ENCODE measurements at regions not wholly inside any gene's neighbourhood (a gene's known extent, or its start where the extent isn't known, plus 50 kb on each side); places are given as distances from the start of the nearest gene placed in this dataset.

DNA sequence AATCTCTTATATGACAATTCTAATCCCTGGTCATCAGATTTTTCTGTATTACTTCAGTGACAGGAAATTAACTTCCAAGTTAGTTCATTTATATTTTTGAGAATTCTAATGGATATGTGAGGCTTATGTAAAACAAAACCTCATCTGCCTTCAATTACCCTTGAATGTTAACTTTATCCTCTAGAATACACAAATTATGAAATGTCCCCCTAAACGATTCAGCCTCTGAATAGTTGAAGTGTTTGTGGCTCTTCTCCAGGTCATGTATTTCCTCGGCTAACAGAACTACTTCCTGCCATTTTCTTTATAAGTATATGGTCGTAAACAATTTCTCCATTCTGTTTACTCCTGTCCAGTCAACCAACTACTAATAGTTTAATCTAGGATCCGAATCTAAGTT lies 401.3 kb downstream of the PCDH10 start:
- no peaks in the 10 kb centered on the region for H3K4me1 Mint-ChIP-seq
- H3K27me3 Mint-ChIP-seq (ENCODE audit: low read depth), result no peaks in the 10 kb centered on the region
- H3K9me3 Mint-ChIP-seq, result peaks cover 4% of the 10 kb centered on the region; the same call in 1 of the 2 replicates
- no peak overlapping the region for H3K4me3 Mint-ChIP-seq
- POLR2A ChIA-PET, result no interaction called here
- ATAC-seq (no peak), DNase-seq (ENCODE audit: low spot score) (no peak)
- CTCF ChIA-PET, result no interaction called here
- H3K36me3 Mint-ChIP-seq, result no peaks in the 10 kb centered on the region
- TF ChIP-seq NR2C2 (CRISPR knock-in tag; IDR thresholded peaks at IDR 0.05) (no peak), SMAD3 (CRISPR knock-in tag; IDR thresholded peaks at IDR 0.05; ENCODE audit: borderline replicate concordance) (no peak), ZNF671 (CRISPR knock-in tag; IDR thresholded peaks at IDR 0.05) (no peak), KAT7 (CRISPR knock-in tag; IDR thresholded peaks at IDR 0.05; ENCODE audit: borderline replicate concordance) (no peak), ZNF263 (CRISPR knock-in tag; IDR thresholded peaks at IDR 0.05; ENCODE audit: low read depth) (no peak), FOXK1 (CRISPR knock-in tag; IDR thresholded peaks at IDR 0.05) (no peak)
- TF ChIP-seq, protein P1, sequence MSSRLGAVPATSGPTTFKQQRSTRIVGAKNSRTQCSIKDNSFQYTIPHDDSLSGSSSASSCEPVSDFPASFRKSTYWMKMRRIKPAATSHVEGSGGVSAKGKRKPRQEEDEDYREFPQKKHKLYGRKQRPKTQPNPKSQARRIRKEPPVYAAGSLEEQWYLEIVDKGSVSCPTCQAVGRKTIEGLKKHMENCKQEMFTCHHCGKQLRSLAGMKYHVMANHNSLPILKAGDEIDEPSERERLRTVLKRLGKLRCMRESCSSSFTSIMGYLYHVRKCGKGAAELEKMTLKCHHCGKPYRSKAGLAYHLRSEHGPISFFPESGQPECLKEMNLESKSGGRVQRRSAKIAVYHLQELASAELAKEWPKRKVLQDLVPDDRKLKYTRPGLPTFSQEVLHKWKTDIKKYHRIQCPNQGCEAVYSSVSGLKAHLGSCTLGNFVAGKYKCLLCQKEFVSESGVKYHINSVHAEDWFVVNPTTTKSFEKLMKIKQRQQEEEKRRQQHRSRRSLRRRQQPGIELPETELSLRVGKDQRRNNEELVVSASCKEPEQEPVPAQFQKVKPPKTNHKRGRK (CRISPR knock-in tag; IDR thresholded peaks at IDR 0.05; ENCODE audit: borderline replicate concordance), result no peak
- TF ChIP-seq, protein P2, sequence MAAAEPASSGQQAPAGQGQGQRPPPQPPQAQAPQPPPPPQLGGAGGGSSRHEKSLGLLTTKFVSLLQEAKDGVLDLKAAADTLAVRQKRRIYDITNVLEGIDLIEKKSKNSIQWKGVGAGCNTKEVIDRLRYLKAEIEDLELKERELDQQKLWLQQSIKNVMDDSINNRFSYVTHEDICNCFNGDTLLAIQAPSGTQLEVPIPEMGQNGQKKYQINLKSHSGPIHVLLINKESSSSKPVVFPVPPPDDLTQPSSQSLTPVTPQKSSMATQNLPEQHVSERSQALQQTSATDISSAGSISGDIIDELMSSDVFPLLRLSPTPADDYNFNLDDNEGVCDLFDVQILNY (CRISPR knock-in tag; IDR thresholded peaks at IDR 0.05), result no peak
- no peak overlapping the region for H3K27ac Mint-ChIP-seq

DNA sequence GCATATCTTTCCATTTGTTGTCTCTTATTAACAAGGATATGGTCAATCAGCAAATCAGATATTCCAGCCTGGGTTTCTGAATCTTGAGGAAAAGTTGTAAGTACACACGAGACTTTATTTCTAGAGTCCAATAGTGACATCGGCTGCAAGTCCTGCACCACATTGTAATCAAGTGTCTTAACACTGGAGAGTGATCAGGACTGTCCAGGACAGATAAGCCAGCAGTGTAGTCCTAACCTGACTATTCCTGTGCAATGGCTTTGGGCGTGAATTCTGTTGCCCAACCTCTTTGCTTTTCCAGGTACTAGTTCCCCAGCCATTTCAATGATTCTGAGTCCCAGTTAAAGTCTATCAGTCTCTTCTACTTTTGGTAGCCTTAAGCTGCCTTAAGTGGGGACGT lies 395.0 kb downstream of the PCDH10 start:
- H3K27ac Mint-ChIP-seq, result no peak overlapping the region

More for the DNA sequence above, 395.0 kb downstream of the PCDH10 start:
- H3K4me1 Mint-ChIP-seq, result peaks cover 1% of the 10 kb centered on the region
- ChIA-PET CTCF (no interaction called here), POLR2A (no interaction called here)
- no peak overlapping the region for H3K4me3 Mint-ChIP-seq
- peaks cover 3% of the 10 kb centered on the region; the same call in 1 of the 2 replicates for H3K9me3 Mint-ChIP-seq
- TF ChIP-seq, protein P3, sequence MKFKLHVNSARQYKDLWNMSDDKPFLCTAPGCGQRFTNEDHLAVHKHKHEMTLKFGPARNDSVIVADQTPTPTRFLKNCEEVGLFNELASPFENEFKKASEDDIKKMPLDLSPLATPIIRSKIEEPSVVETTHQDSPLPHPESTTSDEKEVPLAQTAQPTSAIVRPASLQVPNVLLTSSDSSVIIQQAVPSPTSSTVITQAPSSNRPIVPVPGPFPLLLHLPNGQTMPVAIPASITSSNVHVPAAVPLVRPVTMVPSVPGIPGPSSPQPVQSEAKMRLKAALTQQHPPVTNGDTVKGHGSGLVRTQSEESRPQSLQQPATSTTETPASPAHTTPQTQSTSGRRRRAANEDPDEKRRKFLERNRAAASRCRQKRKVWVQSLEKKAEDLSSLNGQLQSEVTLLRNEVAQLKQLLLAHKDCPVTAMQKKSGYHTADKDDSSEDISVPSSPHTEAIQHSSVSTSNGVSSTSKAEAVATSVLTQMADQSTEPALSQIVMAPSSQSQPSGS (CRISPR knock-in tag; IDR thresholded peaks at IDR 0.05; ENCODE audit: borderline replicate concordance, low read depth), result no peak
- TF ChIP-seq, protein P4, sequence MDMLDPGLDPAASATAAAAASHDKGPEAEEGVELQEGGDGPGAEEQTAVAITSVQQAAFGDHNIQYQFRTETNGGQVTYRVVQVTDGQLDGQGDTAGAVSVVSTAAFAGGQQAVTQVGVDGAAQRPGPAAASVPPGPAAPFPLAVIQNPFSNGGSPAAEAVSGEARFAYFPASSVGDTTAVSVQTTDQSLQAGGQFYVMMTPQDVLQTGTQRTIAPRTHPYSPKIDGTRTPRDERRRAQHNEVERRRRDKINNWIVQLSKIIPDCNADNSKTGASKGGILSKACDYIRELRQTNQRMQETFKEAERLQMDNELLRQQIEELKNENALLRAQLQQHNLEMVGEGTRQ (CRISPR knock-in tag; IDR thresholded peaks at IDR 0.05), result no peak
- TF ChIP-seq, protein P5, sequence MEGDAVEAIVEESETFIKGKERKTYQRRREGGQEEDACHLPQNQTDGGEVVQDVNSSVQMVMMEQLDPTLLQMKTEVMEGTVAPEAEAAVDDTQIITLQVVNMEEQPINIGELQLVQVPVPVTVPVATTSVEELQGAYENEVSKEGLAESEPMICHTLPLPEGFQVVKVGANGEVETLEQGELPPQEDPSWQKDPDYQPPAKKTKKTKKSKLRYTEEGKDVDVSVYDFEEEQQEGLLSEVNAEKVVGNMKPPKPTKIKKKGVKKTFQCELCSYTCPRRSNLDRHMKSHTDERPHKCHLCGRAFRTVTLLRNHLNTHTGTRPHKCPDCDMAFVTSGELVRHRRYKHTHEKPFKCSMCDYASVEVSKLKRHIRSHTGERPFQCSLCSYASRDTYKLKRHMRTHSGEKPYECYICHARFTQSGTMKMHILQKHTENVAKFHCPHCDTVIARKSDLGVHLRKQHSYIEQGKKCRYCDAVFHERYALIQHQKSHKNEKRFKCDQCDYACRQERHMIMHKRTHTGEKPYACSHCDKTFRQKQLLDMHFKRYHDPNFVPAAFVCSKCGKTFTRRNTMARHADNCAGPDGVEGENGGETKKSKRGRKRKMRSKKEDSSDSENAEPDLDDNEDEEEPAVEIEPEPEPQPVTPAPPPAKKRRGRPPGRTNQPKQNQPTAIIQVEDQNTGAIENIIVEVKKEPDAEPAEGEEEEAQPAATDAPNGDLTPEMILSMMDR (IDR thresholded peaks at IDR 0.05), result no peak
- TF ChIP-seq, protein P6, sequence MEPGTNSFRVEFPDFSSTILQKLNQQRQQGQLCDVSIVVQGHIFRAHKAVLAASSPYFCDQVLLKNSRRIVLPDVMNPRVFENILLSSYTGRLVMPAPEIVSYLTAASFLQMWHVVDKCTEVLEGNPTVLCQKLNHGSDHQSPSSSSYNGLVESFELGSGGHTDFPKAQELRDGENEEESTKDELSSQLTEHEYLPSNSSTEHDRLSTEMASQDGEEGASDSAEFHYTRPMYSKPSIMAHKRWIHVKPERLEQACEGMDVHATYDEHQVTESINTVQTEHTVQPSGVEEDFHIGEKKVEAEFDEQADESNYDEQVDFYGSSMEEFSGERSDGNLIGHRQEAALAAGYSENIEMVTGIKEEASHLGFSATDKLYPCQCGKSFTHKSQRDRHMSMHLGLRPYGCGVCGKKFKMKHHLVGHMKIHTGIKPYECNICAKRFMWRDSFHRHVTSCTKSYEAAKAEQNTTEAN (CRISPR knock-in tag; IDR thresholded peaks at IDR 0.05), result no peak
- TF ChIP-seq OVOL2 (CRISPR knock-in tag; IDR thresholded peaks at IDR 0.05; ENCODE audit: borderline replicate concordance), result no peak
- no peak for TF ChIP-seq ZNF423 (CRISPR knock-in tag; IDR thresholded peaks at IDR 0.05)
- TF ChIP-seq ZNF121 (CRISPR knock-in tag; IDR thresholded peaks at IDR 0.05), result no peak
- no peak for TF ChIP-seq FOXK1 (CRISPR knock-in tag; IDR thresholded peaks at IDR 0.05)
- TF ChIP-seq PRRX2 (CRISPR knock-in tag; IDR thresholded peaks at IDR 0.05), result no peak
- no peak for TF ChIP-seq TCF7 (CRISPR knock-in tag; IDR thresholded peaks at IDR 0.05; ENCODE audit: low read depth)
- TF ChIP-seq, protein P7, sequence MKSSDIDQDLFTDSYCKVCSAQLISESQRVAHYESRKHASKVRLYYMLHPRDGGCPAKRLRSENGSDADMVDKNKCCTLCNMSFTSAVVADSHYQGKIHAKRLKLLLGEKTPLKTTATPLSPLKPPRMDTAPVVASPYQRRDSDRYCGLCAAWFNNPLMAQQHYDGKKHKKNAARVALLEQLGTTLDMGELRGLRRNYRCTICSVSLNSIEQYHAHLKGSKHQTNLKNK (CRISPR knock-in tag; IDR thresholded peaks at IDR 0.05), result no peak
- TF ChIP-seq JAZF1 (CRISPR knock-in tag; IDR thresholded peaks at IDR 0.05), result no peak
- TF ChIP-seq, protein P8, sequence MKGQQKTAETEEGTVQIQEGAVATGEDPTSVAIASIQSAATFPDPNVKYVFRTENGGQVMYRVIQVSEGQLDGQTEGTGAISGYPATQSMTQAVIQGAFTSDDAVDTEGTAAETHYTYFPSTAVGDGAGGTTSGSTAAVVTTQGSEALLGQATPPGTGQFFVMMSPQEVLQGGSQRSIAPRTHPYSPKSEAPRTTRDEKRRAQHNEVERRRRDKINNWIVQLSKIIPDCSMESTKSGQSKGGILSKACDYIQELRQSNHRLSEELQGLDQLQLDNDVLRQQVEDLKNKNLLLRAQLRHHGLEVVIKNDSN (CRISPR knock-in tag; IDR thresholded peaks at IDR 0.05), result no peak
- no peaks in the 10 kb centered on the region for H3K36me3 Mint-ChIP-seq
- no peaks in the 10 kb centered on the region for H3K27me3 Mint-ChIP-seq (ENCODE audit: low read depth)
- ATAC-seq, result no peak
- DNase-seq (ENCODE audit: low spot score), result no peak

Measured in WTC11 (cell line).